MG63 (cell line): ENCODE measurements at regions not wholly inside any gene's neighbourhood (a gene's known extent, or its start where the extent isn't known, plus 50 kb on each side); places are given as distances from the start of the nearest gene placed in this dataset.
A peak's percentile ranks its signal among the peaks of the same experiment; 100 is the strongest.

Source experiments
- DNase-seq: peaks from one replicate; pipeline ENCODE4 v3.0.0-alpha.2; 2020
- H3K27me3 ChIP-seq: fragments of 250-450 bp; sonication (Bioruptor Pico); 2 replicates; pipeline ENCODE4 v1.5.1; 2020; ENCODE audit warnings: mild to moderate bottlenecking, moderate library complexity
- H3K36me3 ChIP-seq: fragments of 250-450 bp; sonication (Bioruptor Pico); 2 replicates; pipeline ENCODE4 v1.5.1; 2020; ENCODE audit warnings: mild to moderate bottlenecking, moderate library complexity
- H3K4me3 ChIP-seq: fragments of 250-450 bp; sonication (Bioruptor Pico); 2 replicates; pipeline ENCODE4 v1.5.1; 2020; ENCODE audit warnings: mild to moderate bottlenecking, moderate library complexity
- H3K9me3 ChIP-seq: fragments of 250-450 bp; sonication (Bioruptor Pico); 2 replicates; pipeline ENCODE4 v1.5.1; 2020; ENCODE audit warnings: mild to moderate bottlenecking, moderate library complexity

- Histone ChIP-seq H3K4me3 (no peak overlapping the region), H3K9me3 (no peaks in the 10 kb centered on the region), H3K27me3 (no peaks in the 10 kb centered on the region), H3K36me3 (no peaks in the 10 kb centered on the region)
- no peak for DNase-seq
These were observed 141.5 kb downstream of the VEGFA start for GRCh38 chr6:43911354-43912115.

DNA sequence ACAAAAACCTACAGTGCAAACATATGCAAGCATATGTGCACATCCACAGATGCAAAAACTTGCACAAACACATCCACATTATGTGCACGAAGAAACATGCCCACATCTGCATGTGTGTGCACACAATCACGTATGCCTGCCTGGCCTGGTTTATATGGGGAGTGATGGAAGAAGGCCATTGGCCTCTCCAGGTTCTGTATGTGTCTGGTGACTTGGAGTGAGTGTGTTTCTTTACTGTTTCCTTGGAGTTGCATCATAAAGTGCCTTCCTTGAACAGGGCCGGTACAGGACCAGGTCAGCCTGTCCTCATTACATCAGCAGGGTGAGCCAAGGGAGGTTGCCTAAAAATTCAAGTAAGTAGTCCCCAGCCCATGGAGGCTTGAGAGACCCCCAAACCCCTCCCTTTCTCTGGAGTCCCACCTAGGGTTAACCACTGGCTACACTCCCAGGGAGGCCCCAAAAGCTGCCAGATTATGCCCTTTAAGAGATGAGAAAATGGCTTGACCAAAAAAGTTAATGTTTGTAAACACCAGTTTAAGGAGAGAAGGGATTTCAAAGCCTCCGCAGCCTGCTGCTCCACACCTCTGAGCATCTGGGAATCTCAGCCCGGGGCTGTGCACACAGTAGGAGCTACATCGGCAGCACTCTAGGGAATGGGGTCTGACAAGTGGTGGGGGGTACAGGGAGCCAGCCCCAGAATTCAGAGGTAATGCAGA lies 140.8 kb downstream of the VEGFA start:
- no peaks in the 10 kb centered on the region for H3K9me3 ChIP-seq
- no peak for DNase-seq
- H3K36me3 ChIP-seq, result no peaks in the 10 kb centered on the region
- H3K4me3 ChIP-seq, result no peak overlapping the region
- no peaks in the 10 kb centered on the region for H3K27me3 ChIP-seq

DNA sequence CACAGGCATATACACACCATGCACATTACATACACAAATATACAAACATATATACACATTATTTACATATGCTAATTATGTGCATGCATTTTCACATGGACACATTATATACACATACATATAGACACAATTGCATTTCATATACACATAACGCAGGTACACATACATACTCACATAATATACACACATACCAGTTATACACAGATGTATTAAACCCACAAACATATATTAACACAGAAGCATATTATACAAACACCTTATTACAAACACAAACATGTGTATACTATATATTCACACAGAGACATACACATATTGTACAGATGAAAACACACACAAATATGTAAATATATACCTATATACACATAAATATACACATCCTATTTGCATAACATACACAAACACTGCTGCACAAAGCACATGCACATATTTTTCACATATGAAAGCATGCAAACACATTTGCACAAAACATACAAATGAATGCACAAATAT lies 140.2 kb downstream of the VEGFA start:
- Histone ChIP-seq H3K4me3 (no peak overlapping the region), H3K9me3 (no peaks in the 10 kb centered on the region), H3K27me3 (no peaks in the 10 kb centered on the region), H3K36me3 (no peaks in the 10 kb centered on the region)
- DNase-seq, result no peak

DNA sequence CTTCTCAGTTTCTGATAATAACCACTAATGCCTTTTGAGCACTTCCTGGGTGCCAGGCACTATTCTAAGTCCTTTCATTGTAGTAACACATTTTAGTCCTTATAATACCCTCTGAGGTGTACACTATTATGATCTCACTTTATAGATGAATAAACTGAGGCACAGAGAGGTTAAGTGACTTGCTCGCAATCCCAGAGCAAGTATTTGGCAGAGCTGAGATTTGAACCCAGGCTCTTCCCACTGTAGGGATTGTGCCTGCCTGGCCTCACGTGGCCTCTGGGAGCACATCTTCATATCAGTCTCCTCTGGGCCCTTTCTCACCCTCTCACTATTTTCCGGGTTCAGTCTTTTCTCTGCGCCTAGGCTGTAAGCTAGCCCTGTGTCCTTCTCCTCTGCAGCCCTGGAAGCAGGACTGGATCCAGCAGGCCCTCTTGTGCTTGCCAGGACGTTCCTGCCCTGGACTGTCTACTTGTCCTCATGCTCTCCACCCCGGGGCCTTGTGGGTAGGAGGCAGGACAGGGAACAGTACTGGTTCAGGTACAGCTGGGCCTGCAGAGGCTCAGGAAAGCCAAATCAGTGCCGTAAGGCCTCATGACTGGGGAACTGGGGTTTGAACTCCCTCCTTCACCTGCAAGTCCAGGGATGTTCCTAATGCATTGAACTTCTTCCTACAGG lies 139.6 kb downstream of the VEGFA start:
- no peaks in the 10 kb centered on the region for H3K27me3 ChIP-seq
- DNase-seq, result no peak
- H3K4me3 ChIP-seq, result no peak overlapping the region
- no peaks in the 10 kb centered on the region for H3K36me3 ChIP-seq
- no peaks in the 10 kb centered on the region for H3K9me3 ChIP-seq

DNA sequence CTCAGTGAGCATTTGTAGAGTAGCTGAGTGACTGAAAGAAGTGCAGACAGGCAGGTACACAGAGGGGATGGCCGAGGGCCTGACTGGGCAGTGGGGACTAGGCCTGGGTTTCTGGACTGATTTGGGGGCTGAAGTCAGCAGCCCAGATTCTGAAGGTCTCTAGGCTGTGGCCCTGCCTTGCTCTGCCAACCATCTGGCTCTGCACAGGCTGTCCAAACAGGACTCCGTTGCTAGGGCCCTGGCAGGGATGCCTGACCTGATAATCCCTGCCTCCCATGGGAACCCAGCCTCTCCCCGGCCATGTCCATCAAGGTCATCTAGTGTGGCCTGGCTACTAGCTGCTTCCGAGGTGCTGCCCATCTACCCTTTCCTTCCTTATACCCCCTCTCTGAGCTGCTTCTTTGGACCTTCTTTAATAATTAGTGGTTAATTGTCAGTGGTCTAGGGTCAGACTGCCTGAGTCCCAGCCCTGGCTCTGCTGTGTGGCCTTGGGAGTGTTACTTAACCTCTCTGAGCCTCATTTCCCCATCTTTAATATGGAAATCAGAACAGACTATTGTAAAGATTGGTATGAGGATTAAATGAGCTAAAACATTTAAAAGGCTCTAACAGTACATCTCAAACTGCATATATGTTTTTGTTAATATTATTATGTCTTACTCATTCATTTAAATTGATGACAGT lies 137.9 kb downstream of the VEGFA start:
- H3K9me3 ChIP-seq, result no peaks in the 10 kb centered on the region
- DNase-seq, result no peak
- H3K27me3 ChIP-seq, result no peaks in the 10 kb centered on the region
- H3K4me3 ChIP-seq, result no peak overlapping the region
- no peaks in the 10 kb centered on the region for H3K36me3 ChIP-seq

GRCh38 chr6:43907312-43907711 lies 137.3 kb downstream of the VEGFA start:
- no peaks in the 10 kb centered on the region for H3K9me3 ChIP-seq
- no peaks in the 10 kb centered on the region for H3K36me3 ChIP-seq
- H3K4me3 ChIP-seq, result no peak overlapping the region
- H3K27me3 ChIP-seq, result no peaks in the 10 kb centered on the region
- DNase-seq, result no peak

- H3K27me3 ChIP-seq, result no peaks in the 10 kb centered on the region
- no peaks in the 10 kb centered on the region for H3K36me3 ChIP-seq
- DNase-seq, result no peak
- no peak overlapping the region for H3K4me3 ChIP-seq
- no peaks in the 10 kb centered on the region for H3K9me3 ChIP-seq
These were observed 134.5 kb downstream of the VEGFA start for GRCh38 chr6:43904311-43905123.

DNA sequence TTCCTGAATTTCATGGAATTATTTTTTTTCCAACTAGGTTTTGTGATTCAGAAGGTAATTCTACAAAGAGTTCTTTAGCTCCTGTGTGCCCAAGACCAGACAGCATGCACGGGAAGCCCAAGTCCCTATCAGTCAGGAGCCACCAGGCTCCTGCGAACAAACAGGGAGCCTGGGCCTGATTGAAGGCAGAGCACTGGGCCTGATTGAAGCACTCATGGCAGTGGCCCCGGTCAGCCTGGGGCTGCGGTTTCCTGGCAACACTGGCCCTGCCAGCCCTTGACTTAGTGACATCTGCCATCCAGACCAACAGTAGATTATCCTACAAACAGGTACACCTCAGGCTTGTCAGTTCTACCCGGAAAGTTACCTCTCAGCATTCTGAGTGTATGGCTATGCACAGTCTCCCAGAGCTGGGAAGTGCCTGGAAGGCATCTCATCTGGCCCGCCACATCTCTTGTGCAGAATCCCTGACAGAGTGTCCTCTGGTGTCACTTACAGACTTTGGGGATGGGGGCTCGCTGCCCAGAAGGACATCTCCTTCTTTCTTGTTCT lies 133.8 kb downstream of the VEGFA start:
- Histone ChIP-seq H3K4me3 (no peak overlapping the region), H3K9me3 (no peaks in the 10 kb centered on the region), H3K27me3 (no peaks in the 10 kb centered on the region), H3K36me3 (no peaks in the 10 kb centered on the region)
- DNase-seq, result no peak

DNA sequence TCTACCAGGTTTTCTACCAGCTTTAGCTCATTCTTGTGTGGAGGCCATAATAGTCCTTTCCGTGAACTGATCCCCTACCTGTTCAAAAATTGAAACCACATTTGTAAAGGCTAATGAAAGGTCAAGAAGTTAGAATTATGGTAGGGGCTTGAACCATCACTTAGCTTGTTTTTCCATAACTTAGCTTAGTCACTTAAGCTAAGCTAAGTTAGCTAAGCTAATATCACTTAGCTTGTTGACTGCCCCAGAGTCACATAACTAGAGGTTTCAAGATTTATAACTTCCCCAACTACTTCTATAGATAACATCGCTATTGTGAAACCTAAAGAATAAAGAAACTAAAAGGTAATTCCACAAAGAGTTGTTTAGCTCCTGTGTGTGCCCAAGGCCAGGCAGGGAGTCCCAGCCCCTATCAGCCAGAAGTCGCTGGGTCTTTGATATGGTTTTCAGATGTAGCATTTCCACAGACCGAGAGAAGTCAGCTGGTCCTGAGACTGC lies 131.8 kb downstream of the VEGFA start:
- DNase-seq, result no peak
- Histone ChIP-seq H3K9me3 (no peaks in the 10 kb centered on the region), H3K4me3 (no peak overlapping the region)

GRCh38 chr6:43900916-43901732 lies 131.1 kb downstream of the VEGFA start:
- Histone ChIP-seq H3K4me3 (no peak overlapping the region), H3K27me3 (no peaks in the 10 kb centered on the region), H3K9me3 (no peaks in the 10 kb centered on the region), H3K36me3 (no peaks in the 10 kb centered on the region)
- DNase-seq, result peak; percentile 50

More for the DNA sequence above, 131.8 kb downstream of the VEGFA start:
- no peaks in the 10 kb centered on the region for H3K27me3 ChIP-seq
- H3K36me3 ChIP-seq, result no peaks in the 10 kb centered on the region

DNA sequence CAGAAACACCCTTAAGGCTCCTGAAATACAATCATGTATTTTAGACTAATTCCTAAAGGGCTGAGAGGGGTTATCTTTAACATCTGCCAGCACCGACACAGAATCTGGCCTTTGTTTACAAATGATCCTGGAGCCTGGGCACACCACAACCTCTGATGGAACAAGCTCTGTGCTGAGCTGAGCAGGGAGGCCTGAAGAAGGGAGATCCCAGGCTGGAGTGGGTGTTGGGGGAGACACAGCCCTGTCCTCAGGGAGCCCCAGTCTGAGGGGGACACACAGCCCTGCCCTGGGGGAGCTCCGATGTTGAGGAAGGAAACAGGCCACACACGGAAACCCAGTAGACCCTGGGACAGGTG lies 130.5 kb downstream of the VEGFA start:
- Histone ChIP-seq H3K27me3 (no peaks in the 10 kb centered on the region), H3K36me3 (no peaks in the 10 kb centered on the region), H3K4me3 (no peak overlapping the region), H3K9me3 (no peaks in the 10 kb centered on the region)
- DNase-seq, result no peak

DNA sequence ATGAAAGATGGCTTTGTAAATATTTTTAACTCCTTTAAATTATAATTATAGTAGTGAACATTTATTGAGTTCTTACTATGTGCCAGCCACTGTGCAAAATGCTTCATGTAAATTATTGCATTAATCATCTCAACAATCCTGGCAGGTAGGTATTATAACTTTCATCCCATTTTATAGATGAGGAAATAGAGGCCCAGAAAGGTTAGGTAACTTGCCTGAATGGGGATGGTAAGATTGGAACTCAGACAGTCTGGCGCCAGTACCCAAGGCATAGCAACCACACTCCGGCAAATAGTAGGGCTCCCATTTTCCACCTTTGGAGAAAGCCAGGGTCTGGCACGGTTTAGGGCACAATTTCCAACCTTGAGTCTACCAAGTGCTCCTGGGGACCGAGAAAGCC lies 129.8 kb downstream of the VEGFA start:
- Histone ChIP-seq H3K4me3 (no peak overlapping the region), H3K36me3 (no peaks in the 10 kb centered on the region), H3K9me3 (no peaks in the 10 kb centered on the region), H3K27me3 (no peaks in the 10 kb centered on the region)
- DNase-seq, result no peak

DNA sequence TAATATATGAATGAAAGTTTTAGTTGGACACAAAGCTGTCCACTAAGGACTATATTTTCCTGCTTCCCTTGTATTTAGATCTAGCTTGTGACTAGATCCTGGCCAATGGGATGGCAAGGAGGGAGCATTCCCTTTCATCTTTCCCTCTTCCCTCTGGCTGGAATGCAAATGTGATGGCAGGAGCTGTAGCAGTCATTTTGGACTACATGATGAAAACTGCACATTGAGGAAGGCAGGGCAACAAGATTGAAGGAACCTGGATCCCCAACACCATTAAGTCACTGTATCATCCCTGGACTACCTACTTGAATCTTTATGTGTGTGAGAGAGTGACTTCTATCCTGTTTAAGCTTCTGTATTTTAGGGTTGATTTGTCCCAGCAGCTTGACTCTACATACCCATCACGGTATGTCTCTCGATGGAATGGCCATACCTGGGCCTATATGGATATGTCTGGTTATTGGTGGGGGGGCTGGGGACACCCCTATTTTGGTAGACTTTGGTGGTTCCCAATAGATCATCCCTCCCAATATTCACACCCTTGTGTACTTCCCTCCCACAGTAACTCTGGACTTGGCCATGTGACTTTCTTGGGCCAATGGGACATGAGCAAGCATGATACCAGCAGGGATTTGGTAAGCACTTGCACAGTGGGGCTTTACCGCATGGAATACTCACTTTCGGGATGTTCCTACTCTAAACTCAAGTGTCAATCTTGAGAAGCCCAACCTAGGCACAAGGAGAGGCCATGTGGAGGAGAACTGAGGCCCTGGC lies 128.5 kb downstream of the VEGFA start:
- Histone ChIP-seq H3K9me3 (no peaks in the 10 kb centered on the region), H3K4me3 (no peak overlapping the region), H3K36me3 (no peaks in the 10 kb centered on the region), H3K27me3 (no peaks in the 10 kb centered on the region)
- no peak for DNase-seq

DNA sequence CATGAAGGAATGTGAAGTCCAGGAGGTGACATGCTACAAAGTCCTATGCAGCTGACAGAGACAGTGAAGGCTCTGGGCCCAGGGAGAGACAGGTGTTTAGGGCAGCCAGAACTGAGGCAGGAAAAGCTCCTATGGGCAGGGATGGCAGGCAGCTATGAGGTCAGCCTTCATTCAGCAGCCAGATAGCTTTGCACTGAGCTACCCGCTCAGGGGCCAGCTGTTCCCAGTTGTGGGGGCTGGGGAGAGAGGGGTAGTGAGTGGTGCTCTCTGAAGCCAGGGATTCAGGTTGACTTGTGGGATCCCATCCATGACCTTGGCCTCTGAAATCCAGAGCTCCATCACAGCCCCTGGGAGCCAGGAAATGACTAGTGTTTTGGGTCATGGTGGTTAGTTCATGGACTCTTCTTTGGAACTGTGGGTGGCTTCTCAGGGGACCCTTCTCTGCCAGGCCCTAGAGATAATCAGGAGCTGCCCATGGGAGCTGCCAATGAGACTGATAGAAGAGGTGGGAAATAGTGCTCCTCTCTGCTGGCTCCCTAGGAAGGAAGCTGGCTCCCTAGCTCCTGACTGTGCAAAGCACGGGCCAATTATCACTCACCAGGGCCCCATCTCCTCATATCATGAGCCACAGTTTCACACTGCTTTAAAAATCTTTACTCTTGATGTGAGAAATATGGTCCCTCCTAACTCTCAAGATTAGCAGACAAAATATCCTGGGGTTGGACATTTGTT lies 127.7 kb downstream of the VEGFA start:
- no peak overlapping the region for H3K4me3 ChIP-seq

More for the DNA sequence above, 127.7 kb downstream of the VEGFA start:
- H3K9me3 ChIP-seq, result no peaks in the 10 kb centered on the region
- peak; percentile 76 for DNase-seq
- H3K27me3 ChIP-seq, result no peaks in the 10 kb centered on the region
- H3K36me3 ChIP-seq, result no peaks in the 10 kb centered on the region
